Middle frontal gyrus (tissue), 1 donor: ENCODE measurements at regions not wholly inside any gene's neighbourhood (a gene's known extent, or its start where the extent isn't known, plus 50 kb on each side); places are given as distances from the start of the nearest gene placed in this dataset.
"Not testable (repeated sequence)": the region's sequence is repeated elsewhere in the genome, so short reads cannot be mapped to it uniquely, and the experiment has no call there.

Source experiments
- DNase-seq: peaks from one replicate; pipeline ENCODE4 v3.0.0-alpha.2; 2015; ENCODE audit warnings: low spot score; ENCODE audit errors: extremely low spot score

DNA sequence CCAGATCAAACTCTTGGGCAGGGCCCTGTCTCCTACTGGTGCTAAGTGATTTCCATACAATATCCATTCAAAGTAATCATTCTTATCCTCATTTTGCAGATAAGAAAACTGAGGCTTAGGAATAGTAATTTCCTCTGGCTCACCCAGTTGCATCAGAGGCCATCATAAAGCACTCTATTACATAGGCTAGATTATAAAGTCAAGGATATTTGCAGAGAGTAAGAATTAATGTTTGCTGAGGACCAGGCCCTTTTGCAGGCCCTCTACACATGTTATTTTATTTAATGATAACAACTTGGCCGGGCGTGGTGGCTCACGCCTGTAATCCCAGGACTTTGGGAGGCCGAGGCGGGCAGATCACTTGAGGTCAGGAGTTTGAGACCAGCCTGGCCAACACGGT is 316.8 kb downstream of the ZNF674 start:
- DNase-seq, result no peak

DNA sequence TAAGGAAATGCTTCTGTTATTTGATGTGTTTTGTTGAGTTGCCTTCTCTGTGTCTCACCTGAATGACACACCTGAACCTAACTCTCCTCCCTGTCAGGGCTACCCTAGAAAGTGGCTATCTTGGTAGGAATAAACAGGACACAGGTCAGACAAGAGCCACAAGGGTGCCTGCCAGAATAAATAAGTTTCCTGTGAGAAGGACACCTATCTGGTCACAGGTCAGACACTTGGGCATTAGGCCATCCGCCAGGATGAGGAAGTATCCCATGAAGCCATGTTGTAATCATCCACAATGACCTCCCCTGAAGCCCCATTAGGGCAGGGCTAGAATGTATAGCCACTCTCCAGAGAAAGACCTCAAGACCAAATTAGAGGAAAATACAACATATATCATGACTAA is 318.8 kb downstream of the ZNF674 start:
- DNase-seq, result no peak

DNA sequence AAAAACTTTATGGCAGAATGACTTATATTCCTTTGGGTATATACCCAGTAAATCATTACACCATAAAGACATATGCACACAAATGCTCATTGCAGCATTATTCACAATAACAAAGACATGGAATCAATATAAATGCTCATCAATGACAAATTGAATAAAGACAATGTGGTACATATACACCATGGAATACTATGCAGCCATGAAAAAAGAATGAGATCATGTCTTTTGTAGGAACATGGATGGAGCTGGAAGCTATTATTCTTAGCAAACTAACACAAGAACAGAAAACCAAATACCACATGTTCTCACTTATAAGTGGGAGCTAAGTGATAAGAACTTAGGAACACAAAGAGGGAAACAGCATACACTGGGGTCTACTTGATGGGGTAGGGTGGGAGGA is 321.7 kb downstream of the ZNF674 start:
- DNase-seq, result not testable (repeated sequence)

DNA sequence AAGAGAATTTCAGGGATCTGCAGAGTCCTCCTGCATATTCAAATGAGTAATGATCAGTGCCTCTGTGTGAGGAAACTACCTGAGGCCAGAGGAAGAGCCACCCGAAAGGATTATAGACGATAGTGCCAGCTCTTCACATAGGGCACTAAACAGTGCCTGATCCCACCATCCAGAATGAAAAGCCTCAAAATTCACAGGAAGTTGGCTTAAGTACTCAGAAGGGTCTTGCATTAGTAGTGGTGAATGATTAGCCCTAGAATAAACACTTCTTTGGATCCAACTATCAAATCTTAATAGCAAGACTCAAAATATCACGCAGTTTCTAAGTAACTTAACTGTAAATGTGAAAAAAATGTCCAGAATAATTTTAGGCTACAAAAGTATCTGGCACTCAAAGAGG is 324.4 kb downstream of the ZNF674 start:
- no peak for DNase-seq

DNA sequence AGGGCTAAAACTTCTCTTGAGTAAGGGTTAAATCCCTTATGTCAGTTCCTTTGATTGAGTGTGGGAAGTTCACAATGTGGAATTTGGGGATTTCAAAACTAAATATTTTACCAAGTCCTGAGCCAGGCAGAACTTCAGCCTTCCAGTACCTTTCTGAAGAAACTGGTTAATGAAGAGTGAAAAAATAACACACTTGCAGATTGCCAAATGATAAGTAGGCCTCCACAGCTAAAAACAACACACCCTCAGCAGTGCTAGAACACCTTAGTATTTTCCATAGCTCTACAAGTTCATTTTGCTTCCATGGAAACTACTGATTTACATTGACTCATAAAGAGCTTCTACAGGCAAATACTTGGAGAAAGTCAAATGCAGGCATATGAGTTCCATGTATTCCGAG is 326.8 kb downstream of the ZNF674 start:
- DNase-seq, result no peak

DNA sequence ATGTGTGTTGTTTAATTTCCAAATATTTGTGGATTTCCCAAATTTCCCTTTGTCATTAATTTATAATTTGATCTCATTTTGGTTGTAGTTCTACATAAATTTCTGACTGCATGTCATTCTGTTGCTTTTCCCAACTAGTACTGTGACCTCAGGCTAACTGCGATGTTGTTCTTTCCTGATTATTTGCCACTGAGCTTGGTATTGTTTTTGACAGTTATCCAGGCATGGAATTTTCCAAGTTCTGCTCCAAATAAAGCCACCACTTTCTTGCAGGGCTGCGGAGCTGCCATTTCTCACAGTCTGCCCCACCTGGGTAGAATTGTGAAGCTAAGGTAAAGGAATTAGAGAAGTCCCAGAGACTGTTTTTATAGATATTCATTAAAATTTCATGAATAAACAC is 328.8 kb downstream of the ZNF674 start:
- DNase-seq, result no peak

DNA sequence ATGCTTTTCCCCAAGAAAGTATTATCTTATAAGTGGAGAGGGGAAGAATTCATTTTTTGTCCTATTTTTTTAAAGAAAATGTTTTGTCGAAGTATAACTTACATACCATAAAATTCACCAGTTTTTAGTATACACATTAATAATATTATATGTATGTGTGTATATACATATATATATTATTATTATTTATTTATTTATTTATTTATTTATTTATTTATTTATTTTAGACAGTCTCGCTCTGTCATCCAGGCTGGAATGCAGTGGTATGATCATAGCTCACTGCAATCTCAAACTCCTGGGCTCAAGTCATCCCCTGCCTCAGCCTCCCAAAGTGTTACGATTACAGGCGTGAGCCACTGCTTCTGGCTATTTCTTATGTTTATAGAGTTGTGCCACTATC is 334.1 kb downstream of the ZNF674 start:
- no peak for DNase-seq

DNA sequence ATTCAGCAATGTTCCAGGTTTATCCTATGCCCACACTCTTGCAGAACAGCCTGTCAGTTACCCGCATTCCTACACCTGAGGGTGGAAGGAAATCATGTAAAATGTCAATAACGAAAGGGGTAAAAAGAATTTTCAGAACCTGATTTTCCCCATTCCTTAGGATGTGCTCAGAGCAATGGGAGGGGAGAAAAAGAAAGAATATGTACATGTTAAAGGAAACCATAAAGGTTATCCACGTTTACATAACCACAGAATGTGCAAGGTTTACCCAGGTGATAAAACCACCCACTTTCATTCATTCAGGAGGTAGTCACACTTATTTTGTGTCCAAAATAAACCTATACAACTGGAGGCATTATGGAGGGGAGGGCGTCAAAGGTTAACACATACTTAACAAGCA is 335.5 kb downstream of the ZNF674 start:
- no peak for DNase-seq

DNA sequence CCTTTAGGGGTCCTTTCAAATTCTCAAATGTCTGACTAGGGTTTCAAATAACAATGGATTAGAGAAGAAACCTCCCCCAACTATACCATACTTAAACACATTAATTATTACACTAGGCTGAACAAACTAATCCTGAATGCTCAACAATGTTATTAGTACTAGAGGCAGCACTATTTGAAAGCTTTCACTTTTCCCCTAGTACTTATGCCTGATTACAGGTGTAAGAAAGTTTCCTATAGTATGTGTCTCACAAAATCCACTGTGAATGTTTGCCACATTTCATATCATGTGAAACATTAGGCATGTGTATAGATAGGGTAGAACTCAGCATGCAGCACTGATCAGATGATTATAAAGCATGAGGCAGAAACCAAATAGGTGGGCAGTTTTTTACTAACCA is 336.2 kb downstream of the ZNF674 start:
- no peak for DNase-seq

DNA sequence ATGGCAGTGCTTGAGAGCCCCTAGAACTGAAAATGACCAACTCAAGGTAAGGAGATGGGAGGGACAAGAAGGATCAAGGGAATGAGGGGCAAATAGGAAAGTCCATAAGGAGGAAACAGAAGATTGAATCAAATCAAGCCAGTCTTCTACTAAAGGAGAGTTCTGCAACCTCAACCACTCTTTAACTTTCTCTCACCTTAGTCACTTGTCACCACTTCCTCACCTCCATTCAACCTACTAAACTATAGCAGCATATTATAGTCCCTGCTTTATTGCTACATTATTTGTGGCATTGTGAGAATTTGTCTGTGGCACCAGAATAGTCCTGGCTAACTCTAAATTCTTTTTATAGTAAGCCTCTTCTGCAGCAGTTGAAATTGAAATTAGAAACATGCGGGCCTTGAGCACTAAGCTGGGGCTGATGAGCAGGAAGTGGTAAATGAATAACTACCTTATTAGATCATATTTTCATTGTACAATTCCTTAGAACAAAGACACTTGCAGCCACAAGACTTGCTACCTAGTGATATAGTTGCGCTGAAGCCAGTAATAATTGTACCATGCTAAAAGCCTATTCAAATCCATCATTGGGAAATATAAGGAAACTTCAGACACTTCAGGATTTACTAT is 336.9 kb downstream of the ZNF674 start:
- no peak for DNase-seq

DNA sequence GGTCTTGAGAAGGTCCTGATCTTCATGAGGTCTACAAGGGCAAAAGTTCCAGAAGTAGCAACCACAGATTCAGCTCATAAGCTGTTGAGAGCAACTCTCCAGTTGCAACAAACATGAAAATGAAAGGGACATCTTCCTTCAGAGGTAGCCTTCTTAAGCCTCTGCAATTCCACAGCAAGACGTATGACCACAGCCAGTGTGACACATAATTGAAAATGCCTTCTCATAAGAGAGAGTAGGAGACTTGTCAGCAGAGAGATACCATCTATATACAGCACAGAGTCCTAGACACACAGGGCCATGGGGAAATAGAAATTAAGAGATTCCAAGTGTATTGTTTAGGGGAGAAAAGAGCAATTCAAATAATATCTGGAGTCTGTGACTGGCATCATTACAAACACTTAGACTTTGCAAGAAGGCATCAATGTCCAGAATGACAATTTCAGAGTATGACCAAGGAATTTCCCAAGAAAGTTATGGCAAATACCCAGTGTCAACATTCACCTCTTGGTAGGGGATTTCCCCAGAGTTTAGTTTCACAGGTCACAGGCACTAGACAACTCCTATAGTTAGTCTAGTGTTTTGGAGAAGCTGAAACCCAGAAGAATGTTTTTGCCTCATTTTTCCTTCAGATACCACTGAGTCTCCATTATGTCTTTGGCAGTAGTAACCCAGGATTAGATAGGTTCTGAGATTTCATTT is 340.3 kb downstream of the ZNF674 start:
- DNase-seq, result no peak

DNA sequence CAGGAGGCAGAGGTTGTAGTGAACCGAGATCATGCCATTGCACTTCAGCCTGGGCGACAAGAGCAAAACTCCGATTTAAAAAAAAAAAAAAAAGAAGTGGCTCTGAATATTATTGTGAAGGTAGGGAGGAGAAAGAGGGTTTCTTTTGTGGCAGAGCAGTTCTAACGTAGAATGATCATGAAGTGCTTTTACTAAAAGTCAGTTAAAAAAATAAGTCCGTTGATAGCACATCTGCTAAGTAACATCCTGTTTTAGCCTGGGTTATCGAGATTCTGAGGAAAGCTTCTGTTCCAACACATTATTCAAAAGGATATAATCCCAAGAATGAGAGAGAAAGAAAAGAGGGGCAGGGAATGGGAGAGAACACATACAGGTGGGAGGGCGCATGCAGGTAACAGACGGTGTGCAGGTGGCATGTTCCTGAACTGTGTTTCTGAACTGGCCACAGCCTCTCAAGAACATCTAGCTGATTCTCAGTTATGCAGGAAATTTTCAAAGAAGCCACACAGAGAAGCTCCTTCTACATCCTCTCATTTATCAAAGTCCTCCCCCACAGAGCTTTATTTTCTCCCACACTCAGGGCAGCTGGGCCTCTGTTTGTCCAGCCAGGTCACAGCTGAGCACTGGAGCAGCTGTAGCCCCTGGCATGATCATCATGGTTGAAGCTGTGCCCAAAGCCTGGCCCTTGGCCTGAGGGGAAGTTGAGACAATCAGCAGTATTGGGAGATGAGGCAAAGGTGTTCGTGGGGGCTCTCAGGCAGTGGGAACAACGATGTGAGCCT is 342.3 kb downstream of the ZNF674 start:
- no peak for DNase-seq

DNA sequence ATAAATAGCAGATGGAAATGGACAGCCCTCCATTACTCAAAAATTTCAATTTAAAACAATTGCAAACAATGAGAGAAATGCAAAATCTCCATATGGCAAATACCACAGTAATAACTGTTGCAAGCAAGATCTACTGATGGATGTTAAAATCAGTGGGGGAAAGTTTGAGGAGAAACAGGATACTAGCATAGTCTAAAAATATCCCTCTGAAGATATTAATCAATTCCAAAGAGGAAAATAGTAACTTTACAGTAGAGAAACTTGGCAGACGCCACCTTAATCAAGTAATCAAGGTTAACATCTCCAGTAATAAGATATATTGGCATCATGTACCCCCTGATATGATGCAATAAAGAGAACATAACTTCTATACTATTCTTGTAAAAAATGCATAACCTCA is 344.8 kb downstream of the ZNF674 start:
- no peak for DNase-seq

DNA sequence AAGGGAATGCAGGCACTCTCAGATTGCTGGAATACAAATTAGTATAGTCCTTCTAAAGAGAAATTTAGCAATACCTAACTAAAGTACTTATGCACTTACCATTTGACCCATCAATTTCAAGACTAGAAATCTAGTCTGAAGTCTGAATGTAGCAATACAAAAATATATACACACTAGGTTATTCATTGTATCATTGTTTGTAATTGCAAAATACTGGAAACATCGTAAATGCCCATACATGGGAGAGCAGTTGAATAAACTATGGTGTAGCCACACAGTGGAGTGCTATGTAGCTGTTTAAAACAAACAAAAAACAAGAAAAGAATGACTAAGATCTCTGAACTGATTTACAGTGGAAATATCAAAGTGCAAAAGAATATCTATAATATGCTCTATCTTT is 346.4 kb downstream of the ZNF674 start:
- no peak for DNase-seq

DNA sequence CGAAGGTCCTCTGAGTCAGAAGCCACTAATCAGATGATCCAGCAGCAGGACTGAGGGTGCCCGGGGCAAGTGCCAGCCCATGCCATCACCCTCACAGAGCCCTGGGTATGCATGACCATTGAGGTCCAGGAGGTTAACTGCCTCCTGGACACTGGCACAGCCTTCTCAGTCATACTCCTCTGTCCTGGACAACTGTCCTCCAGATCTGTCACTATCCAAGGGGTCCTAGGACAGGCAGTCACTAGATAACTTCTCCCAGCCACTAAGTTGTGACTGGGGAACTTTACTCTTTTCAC is 358.5 kb downstream of the ZNF674 start:
- DNase-seq, result not testable (repeated sequence)

DNA sequence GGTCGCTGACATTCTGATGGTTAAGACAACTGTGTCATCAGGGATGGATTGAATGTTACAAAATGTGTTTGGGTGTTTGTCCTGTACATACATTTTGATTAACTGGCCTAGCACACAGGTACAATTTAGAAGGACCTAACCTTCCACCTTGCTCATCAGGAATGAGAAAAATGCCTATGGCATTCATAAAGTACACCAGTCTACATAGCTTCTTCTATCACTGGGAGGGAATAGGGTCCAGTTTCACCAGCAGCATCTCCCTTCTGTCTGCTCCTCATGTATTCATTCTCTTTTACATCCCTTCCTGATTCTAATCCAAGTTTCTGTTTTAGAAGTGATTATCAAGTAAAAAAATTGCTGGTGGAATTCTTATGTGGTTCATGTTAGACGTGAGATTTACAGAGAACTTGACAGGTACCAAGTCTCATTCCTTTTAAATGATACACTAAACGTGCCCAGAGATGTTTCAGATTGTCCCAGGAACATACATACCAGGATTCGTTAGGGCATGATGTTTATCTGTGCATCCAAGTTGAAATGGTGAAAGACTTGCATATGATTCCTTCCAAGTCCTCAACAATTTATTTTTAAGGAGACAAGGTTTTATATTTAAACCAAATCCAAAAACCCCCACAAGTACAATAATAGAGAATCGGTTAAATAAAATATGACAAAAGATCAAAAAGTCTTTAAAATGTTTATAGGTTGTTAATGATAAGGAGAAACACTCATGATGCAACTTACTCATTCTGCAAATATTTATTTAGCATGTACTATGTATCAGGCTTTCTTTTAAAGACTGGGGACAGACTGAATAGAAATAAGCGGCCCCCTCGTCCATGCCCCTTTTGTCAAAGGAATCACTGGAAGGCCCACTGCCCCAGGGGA is 359.1 kb downstream of the ZNF674 start:
- DNase-seq, result no peak

DNA sequence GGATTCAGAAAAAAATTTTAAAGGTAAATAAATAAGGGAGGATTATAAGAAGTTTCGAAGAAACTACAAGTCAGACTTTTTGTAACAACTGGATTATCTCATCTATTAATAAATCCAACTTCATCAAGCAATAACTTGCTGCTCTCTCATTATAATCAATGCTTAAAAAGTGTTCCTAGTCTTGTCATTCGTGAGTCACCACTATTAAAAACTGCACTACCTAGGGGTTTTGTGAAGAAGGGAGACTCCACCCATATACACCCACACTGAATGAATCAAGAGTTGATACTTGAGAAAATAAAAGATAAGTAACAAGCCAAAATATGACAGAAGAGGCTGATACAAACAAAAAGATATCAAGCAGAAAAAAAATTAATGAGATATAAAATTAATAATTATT is 360.5 kb downstream of the ZNF674 start:
- DNase-seq, result no peak

DNA sequence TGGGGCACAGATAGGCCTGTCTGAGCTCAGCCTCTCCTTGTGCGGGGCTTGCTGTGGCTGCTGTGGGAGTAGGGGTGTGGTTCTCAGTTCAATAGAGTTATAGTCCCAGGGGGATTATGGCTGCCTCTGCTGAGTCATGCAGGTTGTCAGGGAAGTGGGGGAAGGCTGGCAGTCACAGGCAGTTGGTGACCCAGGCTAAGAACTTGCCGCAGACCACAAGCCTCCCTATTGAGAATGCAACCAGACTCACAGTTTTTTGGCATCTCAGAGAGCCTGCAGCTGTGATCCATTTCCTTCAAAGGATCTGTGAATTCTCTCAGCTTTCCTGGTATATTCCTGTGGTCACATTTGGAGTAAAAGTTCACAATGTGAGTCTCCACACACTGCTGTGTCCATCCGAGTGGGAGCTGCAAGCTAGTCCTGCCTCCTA is 364.9 kb downstream of the ZNF674 start:
- DNase-seq, result no peak

DNA sequence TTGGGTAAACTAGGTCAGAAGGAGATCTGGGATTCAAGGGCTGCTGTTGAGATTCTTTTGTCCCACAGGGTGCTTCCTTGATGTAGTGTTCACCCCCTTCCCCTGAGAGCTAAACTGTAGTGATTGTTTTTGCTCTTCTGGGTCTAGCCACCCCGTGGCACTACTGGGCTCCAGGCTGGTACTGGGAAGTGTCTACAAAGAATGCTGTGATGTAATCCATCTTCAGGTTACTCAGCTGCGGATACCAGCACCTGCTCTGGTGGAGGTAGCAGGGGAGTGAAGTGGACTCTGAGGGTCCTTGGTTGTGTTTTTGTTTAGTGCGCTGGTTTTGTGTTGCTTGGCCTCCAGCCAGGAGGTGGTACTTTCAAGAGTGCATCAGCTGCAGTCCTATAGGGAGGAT is 365.5 kb downstream of the ZNF674 start:
- no peak for DNase-seq

DNA sequence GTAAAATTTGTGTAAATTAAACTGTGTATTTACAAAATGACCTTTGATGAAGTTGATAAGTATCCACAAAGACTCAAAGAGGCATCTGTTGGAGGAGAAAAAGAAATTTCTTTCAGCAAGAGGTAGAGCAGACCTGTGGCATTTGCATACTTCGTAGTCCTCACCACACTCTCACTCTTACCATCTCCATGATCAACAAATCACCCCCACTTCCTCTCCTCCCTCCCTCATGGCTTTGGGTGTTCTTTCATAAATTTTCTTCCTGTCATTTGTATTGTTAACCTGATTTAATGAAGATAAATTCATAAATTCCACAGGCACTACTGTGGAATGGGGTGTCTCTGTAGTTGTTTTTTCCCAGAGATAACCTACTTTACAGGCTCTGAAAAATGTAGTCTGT is 366.5 kb downstream of the ZNF674 start:
- no peak for DNase-seq

DNA sequence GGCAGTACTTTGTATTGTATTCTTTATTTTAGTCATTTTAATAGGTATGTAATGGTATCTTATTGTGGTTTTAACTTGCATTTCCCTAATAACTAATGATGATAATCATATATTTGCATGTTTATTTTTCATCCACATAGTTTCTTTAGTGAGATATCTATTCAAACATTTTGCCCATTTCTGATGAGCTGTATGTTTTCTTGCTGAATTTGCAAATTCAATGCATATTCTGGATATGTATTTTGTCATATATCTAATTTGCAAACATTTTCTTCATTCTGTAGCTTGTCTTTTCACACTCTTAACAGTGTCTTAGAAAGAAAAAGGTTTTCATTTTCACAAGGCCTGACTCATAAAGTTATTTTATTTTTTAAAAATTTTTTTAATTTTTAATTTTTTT is 372.1 kb downstream of the ZNF674 start:
- DNase-seq, result no peak

DNA sequence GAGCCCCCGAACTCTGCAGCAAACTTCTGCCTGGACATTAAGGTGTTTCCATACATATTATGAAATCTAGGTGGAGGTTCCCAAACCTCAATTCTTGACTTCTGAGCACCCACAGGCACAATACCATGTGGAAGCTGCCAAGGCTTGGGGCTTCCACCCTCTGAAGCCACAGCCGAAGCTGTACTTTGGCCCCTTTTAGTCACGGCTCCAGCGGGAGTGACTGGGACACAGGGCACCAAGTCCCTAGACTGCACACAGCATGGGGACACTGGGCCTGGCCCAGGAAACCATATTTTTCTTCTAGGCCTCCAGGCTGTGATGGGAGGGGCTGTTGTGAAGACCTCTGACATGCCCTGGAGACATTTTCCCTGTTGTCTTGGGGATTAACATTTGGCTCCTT is 373.8 kb downstream of the ZNF674 start:
- DNase-seq, result not testable (repeated sequence)
